SKM-1 treated with dmso at 0.1 percent for 144 hours (cell line): ENCODE measurements at regions not wholly inside any gene's neighbourhood (a gene's known extent, or its start where the extent isn't known, plus 50 kb on each side); places are given as distances from the start of the nearest gene placed in this dataset.
A peak's percentile ranks its signal among the peaks of the same experiment; 100 is the strongest.

Experiments used
- DNase-seq: peaks from one replicate; lab custom pipeline; 2025; ENCODE audit not compliant: unreplicated experiment; lab: John Stamatoyannopoulos, UW

- no peak for DNase-seq
Observed at GRCh38 chr10:89153971-89154370, 53.1 kb downstream of the CH25H start.

GRCh38 chr10:89153116-89153515 lies 54.0 kb downstream of the CH25H start:
- DNase-seq = no peak

GRCh38 chr10:89151857-89152256 lies 55.3 kb downstream of the CH25H start:
- no peak for DNase-seq

GRCh38 chr10:89148061-89148460 lies 59.1 kb downstream of the CH25H start:
- DNase-seq = no peak

GRCh38 chr10:89147256-89147655 lies 59.9 kb downstream of the CH25H start:
- no peak for DNase-seq

GRCh38 chr10:89144836-89145235 lies 62.3 kb downstream of the CH25H start:
- no peak for DNase-seq

- DNase-seq = no peak
Observed at GRCh38 chr10:89142590-89142989, 64.5 kb downstream of the CH25H start.

GRCh38 chr10:89138755-89139490 lies 68.2 kb downstream of the CH25H start:
- no peak for DNase-seq

- DNase-seq = peak; percentile 41
Observed at GRCh38 chr10:89134963-89135362, 72.2 kb downstream of the CH25H start.

- peak; percentile 17 for DNase-seq
Observed at GRCh38 chr10:89129911-89130310, 77.2 kb downstream of the CH25H start.

GRCh38 chr10:89122433-89123051 lies 84.6 kb downstream of the CH25H start:
- peak; percentile 46 for DNase-seq

- DNase-seq = no peak
Observed at GRCh38 chr10:89121764-89122020, 85.4 kb downstream of the CH25H start.

GRCh38 chr10:89120931-89121763 lies 86.0 kb downstream of the CH25H start:
- no peak for DNase-seq

GRCh38 chr10:89119651-89120050 lies 87.5 kb downstream of the CH25H start:
- DNase-seq = no peak

GRCh38 chr10:89118091-89118490 lies 89.0 kb downstream of the CH25H start:
- DNase-seq = no peak

GRCh38 chr10:89115876-89116627 lies 91.1 kb downstream of the CH25H start:
- peak; percentile 19 for DNase-seq

- DNase-seq = no peak
Observed at GRCh38 chr10:89114846-89115625, 92.1 kb downstream of the CH25H start.

- no peak for DNase-seq
Observed at GRCh38 chr10:89102735-89103134, 104.4 kb downstream of the CH25H start.

- DNase-seq = no peak
Observed at GRCh38 chr10:89101943-89102342, 105.2 kb downstream of the CH25H start.

GRCh38 chr10:89100680-89101079 lies 106.4 kb downstream of the CH25H start:
- no peak for DNase-seq

GRCh38 chr10:89097226-89097625 lies 106.6 kb downstream of the FAS start:
- no peak for DNase-seq
